Lower leg skin (tissue), 3 donors: ENCODE measurements at regions not wholly inside any gene's neighbourhood (a gene's known extent, or its start where the extent isn't known, plus 50 kb on each side); places are given as distances from the start of the nearest gene placed in this dataset.

Experiments used
- POLR2A ChIP-seq, 2 donors: fragments of 450-650 bp; IDR thresholded peaks; one replicate each; pipeline ENCODE4 v1.6.1; 2016 to 2017; ENCODE audit warnings: antibody characterized with exemption in 2 of 2, mild to moderate bottlenecking in 1 of 2, moderate library complexity in 1 of 2
- TF ChIP-seq, protein P1 (sequence below), 3 donors: fragments of 450-650 bp; IDR thresholded peaks; one replicate each; pipeline ENCODE4 v1.5.1; 2016; ENCODE audit warnings: antibody characterized with exemption in 3 of 3, mild to moderate bottlenecking in 3 of 3, moderate library complexity in 2 of 3

GRCh38 chr6:47403056-47403455 is 74.5 kb upstream of the CD2AP start:
- TF ChIP-seq, protein P1, sequence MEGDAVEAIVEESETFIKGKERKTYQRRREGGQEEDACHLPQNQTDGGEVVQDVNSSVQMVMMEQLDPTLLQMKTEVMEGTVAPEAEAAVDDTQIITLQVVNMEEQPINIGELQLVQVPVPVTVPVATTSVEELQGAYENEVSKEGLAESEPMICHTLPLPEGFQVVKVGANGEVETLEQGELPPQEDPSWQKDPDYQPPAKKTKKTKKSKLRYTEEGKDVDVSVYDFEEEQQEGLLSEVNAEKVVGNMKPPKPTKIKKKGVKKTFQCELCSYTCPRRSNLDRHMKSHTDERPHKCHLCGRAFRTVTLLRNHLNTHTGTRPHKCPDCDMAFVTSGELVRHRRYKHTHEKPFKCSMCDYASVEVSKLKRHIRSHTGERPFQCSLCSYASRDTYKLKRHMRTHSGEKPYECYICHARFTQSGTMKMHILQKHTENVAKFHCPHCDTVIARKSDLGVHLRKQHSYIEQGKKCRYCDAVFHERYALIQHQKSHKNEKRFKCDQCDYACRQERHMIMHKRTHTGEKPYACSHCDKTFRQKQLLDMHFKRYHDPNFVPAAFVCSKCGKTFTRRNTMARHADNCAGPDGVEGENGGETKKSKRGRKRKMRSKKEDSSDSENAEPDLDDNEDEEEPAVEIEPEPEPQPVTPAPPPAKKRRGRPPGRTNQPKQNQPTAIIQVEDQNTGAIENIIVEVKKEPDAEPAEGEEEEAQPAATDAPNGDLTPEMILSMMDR (IDR thresholded peaks at IDR 0.05): no peak
- no peak for TF ChIP-seq POLR2A (IDR thresholded peaks at IDR 0.05)
